Mucosa of stomach (tissue), 1 donor: ENCODE measurements at regions not wholly inside any gene's neighbourhood (a gene's known extent, or its start where the extent isn't known, plus 50 kb on each side); places are given as distances from the start of the nearest gene placed in this dataset.
"Not testable (repeated sequence)": the region's sequence is repeated elsewhere in the genome, so short reads cannot be mapped to it uniquely, and the experiment has no call there.

Source experiments
- H3K27me3 ChIP-seq: one replicate; pipeline ENCODE4 v1.7.0; 2013; ENCODE audit warnings: mild to moderate bottlenecking, low read length; ENCODE audit not compliant: control insufficient read depth, insufficient read depth
- H3K36me3 ChIP-seq: one replicate; pipeline ENCODE4 v1.7.0; 2013; ENCODE audit warnings: low read length; ENCODE audit not compliant: control insufficient read depth, insufficient read depth
- H3K4me1 ChIP-seq: one replicate; pipeline ENCODE4 v1.7.0; 2013; ENCODE audit warnings: mild to moderate bottlenecking, low read length; ENCODE audit not compliant: control insufficient read depth, insufficient read depth
- H3K4me3 ChIP-seq: one replicate; pipeline ENCODE4 v1.7.0; 2013; ENCODE audit warnings: low read length
- H3K9ac ChIP-seq: one replicate; pipeline ENCODE4 v1.7.0; 2013; ENCODE audit warnings: mild to moderate bottlenecking, low read length, moderate library complexity
- H3K9me3 ChIP-seq: one replicate; pipeline ENCODE4 v1.7.0; 2013; ENCODE audit warnings: mild to moderate bottlenecking, low read length, moderate library complexity; ENCODE audit not compliant: control insufficient read depth
- donor health status: Pancreatic carcinoma.

GRCh38 chr1:98575955-98576354 lies 85.6 kb upstream of the SNX7 start:
- H3K4me1 ChIP-seq = no peaks in the 10 kb centered on the region
- H3K27me3 ChIP-seq = no peaks in the 10 kb centered on the region
- no peak overlapping the region for H3K9ac ChIP-seq
- H3K9me3 ChIP-seq = no peaks in the 10 kb centered on the region
- no peak overlapping the region for H3K4me3 ChIP-seq
- no peaks in the 10 kb centered on the region for H3K36me3 ChIP-seq

GRCh38 chr1:98565951-98566350 lies 95.6 kb upstream of the SNX7 start:
- Histone ChIP-seq H3K9ac (no peak overlapping the region), H3K27me3 (no peaks in the 10 kb centered on the region), H3K4me1 (no peaks in the 10 kb centered on the region), H3K9me3 (no peaks in the 10 kb centered on the region), H3K36me3 (no peaks in the 10 kb centered on the region), H3K4me3 (no peak overlapping the region)

DNA sequence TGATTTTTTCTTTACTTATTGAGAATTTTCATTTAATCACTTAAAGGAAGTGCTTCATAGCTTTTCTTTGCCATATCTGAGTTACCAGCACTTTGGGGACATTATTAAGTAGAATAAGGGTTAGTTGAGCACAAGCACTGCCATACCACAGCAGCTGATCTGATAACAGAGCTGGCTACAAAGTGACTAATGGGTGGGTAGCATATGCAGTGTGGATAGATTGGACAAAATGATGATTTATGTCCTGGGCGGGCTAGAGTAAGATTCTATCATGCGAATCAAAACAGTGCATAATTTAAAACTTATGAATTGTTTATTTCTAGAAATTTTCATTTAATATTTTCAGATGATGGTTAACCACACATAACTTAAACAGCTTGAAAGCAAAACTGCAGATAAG lies 102.2 kb upstream of the SNX7 start:
- H3K9me3 ChIP-seq = no peaks in the 10 kb centered on the region
- no peaks in the 10 kb centered on the region for H3K36me3 ChIP-seq
- H3K27me3 ChIP-seq = no peaks in the 10 kb centered on the region
- no peak overlapping the region for H3K9ac ChIP-seq
- no peaks in the 10 kb centered on the region for H3K4me1 ChIP-seq
- H3K4me3 ChIP-seq = no peak overlapping the region

DNA sequence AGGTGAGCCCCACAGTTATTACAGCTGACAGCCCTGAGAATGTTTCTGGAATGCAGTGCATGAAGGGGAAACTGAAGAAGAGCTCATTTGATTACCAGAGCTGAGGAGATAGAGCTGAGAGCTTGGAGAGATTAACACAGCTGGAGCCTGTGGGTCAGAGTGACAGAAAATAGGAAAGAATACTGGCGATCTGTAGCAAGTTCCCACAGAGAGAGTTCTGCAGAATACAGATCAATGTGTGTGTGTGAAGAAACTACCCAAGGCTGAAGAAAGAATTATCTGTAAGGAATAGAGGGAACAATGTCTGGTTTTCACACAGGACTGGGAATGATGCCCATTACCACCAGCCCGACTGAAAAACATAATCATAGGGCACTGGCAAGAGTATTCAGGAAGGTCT lies 103.6 kb upstream of the SNX7 start:
- no peaks in the 10 kb centered on the region for H3K4me1 ChIP-seq
- no peak overlapping the region for H3K9ac ChIP-seq
- H3K4me3 ChIP-seq = no peak overlapping the region
- no peaks in the 10 kb centered on the region for H3K9me3 ChIP-seq
- no peaks in the 10 kb centered on the region for H3K36me3 ChIP-seq
- H3K27me3 ChIP-seq = no peaks in the 10 kb centered on the region

- Histone ChIP-seq H3K4me3 (no peak overlapping the region), H3K9me3 (no peaks in the 10 kb centered on the region), H3K36me3 (no peaks in the 10 kb centered on the region), H3K27me3 (no peaks in the 10 kb centered on the region), H3K4me1 (no peaks in the 10 kb centered on the region), H3K9ac (no peak overlapping the region)
Observed at GRCh38 chr1:98556521-98557158, 104.9 kb upstream of the SNX7 start.

GRCh38 chr1:98555814-98556213 lies 105.7 kb upstream of the SNX7 start:
- Histone ChIP-seq H3K9me3 (no peaks in the 10 kb centered on the region), H3K27me3 (no peaks in the 10 kb centered on the region), H3K4me3 (no peak overlapping the region), H3K36me3 (no peaks in the 10 kb centered on the region), H3K4me1 (no peaks in the 10 kb centered on the region), H3K9ac (no peak overlapping the region)

DNA sequence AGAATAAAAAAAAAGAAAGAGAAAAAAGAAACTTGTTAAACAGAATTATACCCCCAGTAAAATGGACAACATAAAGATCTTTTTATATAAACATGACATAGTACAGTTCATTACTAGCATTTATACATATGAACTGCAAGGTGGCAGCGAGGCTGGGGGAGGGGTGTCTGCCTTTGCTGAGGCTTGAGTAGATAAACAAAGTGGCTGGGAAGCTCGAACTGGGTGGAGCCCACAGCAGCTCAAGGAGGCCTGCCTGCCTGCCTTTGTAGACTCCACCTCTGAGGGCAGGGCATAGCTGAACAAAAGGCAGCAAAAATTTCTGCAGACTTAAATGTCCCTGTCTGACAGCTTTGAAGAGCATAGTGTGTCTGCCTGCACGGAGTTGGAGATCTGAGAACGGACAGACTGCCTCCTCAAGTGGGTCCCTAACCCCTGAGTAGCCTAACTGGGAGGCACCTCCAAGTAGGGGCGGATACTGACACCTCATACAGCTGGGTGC lies 108.9 kb upstream of the SNX7 start:
- not testable (repeated sequence) for H3K9me3 ChIP-seq, H3K9ac ChIP-seq, H3K27me3 ChIP-seq

GRCh38 chr1:98550076-98550475 lies 111.4 kb upstream of the SNX7 start:
- Histone ChIP-seq H3K9me3 (no peaks in the 10 kb centered on the region), H3K36me3 (no peaks in the 10 kb centered on the region), H3K4me1 (no peaks in the 10 kb centered on the region), H3K9ac (no peak overlapping the region), H3K4me3 (no peak overlapping the region), H3K27me3 (no peaks in the 10 kb centered on the region)

More for the DNA sequence above, 108.9 kb upstream of the SNX7 start:
- H3K36me3 ChIP-seq, H3K4me3 ChIP-seq, H3K4me1 ChIP-seq: not testable (repeated sequence)

GRCh38 chr1:98546319-98546718 lies 115.2 kb upstream of the SNX7 start:
- Histone ChIP-seq H3K36me3 (no peaks in the 10 kb centered on the region), H3K4me1 (no peaks in the 10 kb centered on the region), H3K4me3 (no peak overlapping the region), H3K9ac (no peak overlapping the region), H3K27me3 (no peaks in the 10 kb centered on the region), H3K9me3 (no peaks in the 10 kb centered on the region)

- Histone ChIP-seq H3K27me3 (no peaks in the 10 kb centered on the region), H3K9ac (no peak overlapping the region), H3K4me3 (no peak overlapping the region), H3K9me3 (no peaks in the 10 kb centered on the region), H3K36me3 (no peaks in the 10 kb centered on the region), H3K4me1 (no peaks in the 10 kb centered on the region)
Observed at GRCh38 chr1:98538106-98538505, 123.4 kb upstream of the SNX7 start.

GRCh38 chr1:98523256-98523655 lies 138.3 kb upstream of the SNX7 start:
- H3K4me1 ChIP-seq = no peaks in the 10 kb centered on the region
- no peaks in the 10 kb centered on the region for H3K36me3 ChIP-seq
- no peaks in the 10 kb centered on the region for H3K9me3 ChIP-seq
- H3K9ac ChIP-seq = no peak overlapping the region
- H3K4me3 ChIP-seq = no peak overlapping the region
- no peaks in the 10 kb centered on the region for H3K27me3 ChIP-seq

GRCh38 chr1:98516306-98516705 lies 145.2 kb upstream of the SNX7 start:
- no peak overlapping the region for H3K9ac ChIP-seq
- no peak overlapping the region for H3K4me3 ChIP-seq
- H3K27me3 ChIP-seq = no peaks in the 10 kb centered on the region
- no peaks in the 10 kb centered on the region for H3K4me1 ChIP-seq
- no peaks in the 10 kb centered on the region for H3K9me3 ChIP-seq
- no peaks in the 10 kb centered on the region for H3K36me3 ChIP-seq

DNA sequence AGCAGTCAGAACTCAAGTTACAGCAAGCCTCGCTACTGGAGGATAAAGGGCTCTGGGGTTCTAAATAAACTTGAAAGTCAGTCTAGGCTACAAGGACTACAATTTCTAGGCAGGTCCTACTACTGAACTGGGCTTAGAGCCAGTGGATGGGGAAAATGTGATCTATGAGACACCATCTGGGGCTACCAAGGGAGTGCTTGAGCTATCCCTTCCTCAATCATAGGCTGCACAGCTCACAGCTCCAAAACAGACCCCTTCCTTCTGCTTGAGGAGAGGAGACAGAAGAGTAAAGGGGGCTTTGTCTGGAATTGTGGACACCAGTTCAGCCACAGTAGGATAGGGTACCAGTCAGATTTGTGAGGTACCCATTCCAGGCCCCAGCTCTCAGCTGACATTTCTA lies 145.8 kb upstream of the SNX7 start:
- Histone ChIP-seq H3K9me3 (no peaks in the 10 kb centered on the region), H3K4me3 (no peak overlapping the region), H3K27me3 (no peaks in the 10 kb centered on the region), H3K9ac (no peak overlapping the region), H3K4me1 (no peaks in the 10 kb centered on the region), H3K36me3 (no peaks in the 10 kb centered on the region)
